MCF 10A (cell line): ENCODE measurements at regions not wholly inside any gene's neighbourhood (a gene's known extent, or its start where the extent isn't known, plus 50 kb on each side); places are given as distances from the start of the nearest gene placed in this dataset.
A peak's percentile ranks its signal among the peaks of the same experiment; 100 is the strongest.

Experiments
- BruUV-seq: library from RNA; stranded (reverse); fragments of 400-500 nt; replicated peaks from 2 replicates; lab custom pipeline; 2021; lab: Mats Ljungman, UMichigan
- CTCF ChIA-PET: fragments of 300-600 bp; sonication (Branson Sonifier 250); formaldehyde crosslinking; extraction: SDS; loops from one replicate; lab custom pipeline; 2021; ENCODE audit warnings: antibody characterized with exemption, inconsistent platforms; lab: Yijun Ruan, JAX
- POLR2A ChIA-PET: fragments of 300-600, 350-650 bp; sonication (Branson Sonifier 250); formaldehyde crosslinking; extraction: SDS; loops from one replicate; lab custom pipeline; 2020; ENCODE audit warnings: antibody characterized with exemption, inconsistent platforms; lab: Yijun Ruan, JAX
- DNase-seq: peaks from one replicate; pipeline ENCODE4 v3.0.0-alpha.2; 2018; ENCODE audit not compliant: unreplicated experiment
- H3K27ac Mint-ChIP-seq: one replicate; pipeline ENCODE4 v1.8.0; 2022; ENCODE audit warnings: mild to moderate bottlenecking, low read depth, mixed read lengths; ENCODE audit not compliant: unreplicated experiment
- H3K27me3 Mint-ChIP-seq: one replicate; pipeline ENCODE4 v1.8.0; 2022; ENCODE audit warnings: mixed read lengths; ENCODE audit not compliant: insufficient read depth, unreplicated experiment
- H3K36me3 Mint-ChIP-seq: one replicate; pipeline ENCODE4 v1.8.0; 2022; ENCODE audit warnings: mild to moderate bottlenecking, moderate library complexity, mixed read lengths; ENCODE audit not compliant: insufficient read depth, unreplicated experiment
- H3K4me1 Mint-ChIP-seq: one replicate; pipeline ENCODE4 v1.8.0; 2022; ENCODE audit warnings: mixed read lengths; ENCODE audit not compliant: insufficient read depth, unreplicated experiment
- H3K4me3 Mint-ChIP-seq: one replicate; pipeline ENCODE4 v1.8.0; 2022; ENCODE audit warnings: mild to moderate bottlenecking, moderate library complexity, mixed read lengths; ENCODE audit not compliant: unreplicated experiment
- H3K9me3 Mint-ChIP-seq: one replicate; pipeline ENCODE4 v1.8.0; 2022; ENCODE audit warnings: mixed read lengths; ENCODE audit not compliant: unreplicated experiment
- intact Hi-C: fragments of 100-400 bp; cut with micrococcal nuclease; formaldehyde crosslinking; loops from 2 replicates; pipeline ENCODE4 v1.14.1; 2022
- TF ChIP-seq, protein P1 (sequence below): fragments of 200-600 bp; IDR thresholded peaks from one replicate; pipeline ENCODE4 v1.8.0; 2022; ENCODE audit warnings: antibody characterized with exemption, mild to moderate bottlenecking; ENCODE audit not compliant: unreplicated experiment

GRCh38 chr5:120882038-120882775 is 418.1 kb downstream of the PRR16 start:
- H3K9me3 Mint-ChIP-seq: no peaks in the 10 kb centered on the region
- no peak overlapping the region for H3K4me3 Mint-ChIP-seq
- TF ChIP-seq, protein P1, sequence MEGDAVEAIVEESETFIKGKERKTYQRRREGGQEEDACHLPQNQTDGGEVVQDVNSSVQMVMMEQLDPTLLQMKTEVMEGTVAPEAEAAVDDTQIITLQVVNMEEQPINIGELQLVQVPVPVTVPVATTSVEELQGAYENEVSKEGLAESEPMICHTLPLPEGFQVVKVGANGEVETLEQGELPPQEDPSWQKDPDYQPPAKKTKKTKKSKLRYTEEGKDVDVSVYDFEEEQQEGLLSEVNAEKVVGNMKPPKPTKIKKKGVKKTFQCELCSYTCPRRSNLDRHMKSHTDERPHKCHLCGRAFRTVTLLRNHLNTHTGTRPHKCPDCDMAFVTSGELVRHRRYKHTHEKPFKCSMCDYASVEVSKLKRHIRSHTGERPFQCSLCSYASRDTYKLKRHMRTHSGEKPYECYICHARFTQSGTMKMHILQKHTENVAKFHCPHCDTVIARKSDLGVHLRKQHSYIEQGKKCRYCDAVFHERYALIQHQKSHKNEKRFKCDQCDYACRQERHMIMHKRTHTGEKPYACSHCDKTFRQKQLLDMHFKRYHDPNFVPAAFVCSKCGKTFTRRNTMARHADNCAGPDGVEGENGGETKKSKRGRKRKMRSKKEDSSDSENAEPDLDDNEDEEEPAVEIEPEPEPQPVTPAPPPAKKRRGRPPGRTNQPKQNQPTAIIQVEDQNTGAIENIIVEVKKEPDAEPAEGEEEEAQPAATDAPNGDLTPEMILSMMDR: no peak
- BruUV-seq: no TSS peak
- POLR2A ChIA-PET: no interaction called here
- H3K27ac Mint-ChIP-seq: no peak overlapping the region
- H3K27me3 Mint-ChIP-seq: no peaks in the 10 kb centered on the region
- no peaks in the 10 kb centered on the region for H3K36me3 Mint-ChIP-seq
- intact Hi-C loops: no loop called here
- H3K4me1 Mint-ChIP-seq: no peaks in the 10 kb centered on the region
- CTCF ChIA-PET: interaction anchor here (0.7 kb wide), 1 partner anchor 12 kb away, joined by 3 read pairs; no protein-coding TSS in a partner anchor
- no peak for DNase-seq

DNA sequence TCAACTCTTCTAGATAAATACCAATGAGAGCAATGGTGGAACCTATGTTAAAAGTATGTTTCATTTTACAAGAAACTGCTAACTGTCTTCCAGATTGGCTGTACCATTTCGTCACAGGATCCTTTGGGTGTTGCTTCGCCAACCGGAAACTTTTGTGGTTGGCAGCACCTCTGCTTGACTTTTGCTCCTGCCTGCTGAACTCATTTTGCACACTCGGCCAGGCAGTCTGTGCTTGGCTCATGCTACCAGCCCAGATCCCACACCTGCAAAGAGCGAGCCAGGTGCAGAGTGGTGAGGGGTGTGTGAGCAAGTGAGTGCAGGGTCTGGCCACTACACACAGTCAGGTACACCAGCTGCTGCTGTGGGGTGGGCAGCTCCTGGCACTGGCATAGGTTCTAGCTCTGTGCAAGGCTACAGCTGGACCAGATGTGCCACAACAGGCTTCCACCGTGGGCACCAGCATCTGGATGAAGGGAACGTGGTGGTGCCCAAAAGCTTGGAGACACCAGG is 422.3 kb downstream of the PRR16 start:
- BruUV-seq: no TSS peak
- H3K4me3 Mint-ChIP-seq: no peak overlapping the region
- intact Hi-C loops: no loop called here
- no peaks in the 10 kb centered on the region for H3K36me3 Mint-ChIP-seq
- CTCF ChIA-PET: interaction anchor here (0.5 to 0.7 kb wide), 4 partner anchors 16 to 1835 kb away, joined by 3 to 5 read pairs (median 4); no protein-coding TSS in a partner anchor
- H3K27ac Mint-ChIP-seq: no peak overlapping the region
- H3K4me1 Mint-ChIP-seq: no peaks in the 10 kb centered on the region
- no peaks in the 10 kb centered on the region for H3K9me3 Mint-ChIP-seq
- TF ChIP-seq, protein P1: no peak
- no peaks in the 10 kb centered on the region for H3K27me3 Mint-ChIP-seq
- no peak for DNase-seq
- POLR2A ChIA-PET: interaction anchor here (0.6 kb wide), 1 partner anchor 1064 kb away, joined by 3 read pairs; no protein-coding TSS in a partner anchor

- TF ChIP-seq, protein P1: no peak
- ChIA-PET POLR2A (no interaction called here), CTCF (interaction anchor here (0.6 kb wide), 4 partner anchors 8 to 682 kb away, joined by 3 to 7 read pairs (median 4); no protein-coding TSS in a partner anchor)
- no peak overlapping the region for H3K27ac Mint-ChIP-seq
- no peak overlapping the region for H3K4me3 Mint-ChIP-seq
- no peak for DNase-seq
- intact Hi-C loops: no loop called here
- no peaks in the 10 kb centered on the region for H3K9me3 Mint-ChIP-seq
- no peaks in the 10 kb centered on the region for H3K36me3 Mint-ChIP-seq
- no TSS peak for BruUV-seq
- H3K27me3 Mint-ChIP-seq: no peaks in the 10 kb centered on the region
- H3K4me1 Mint-ChIP-seq: no peaks in the 10 kb centered on the region
Measured at GRCh38 chr5:120895660-120896059, 431.6 kb downstream of the PRR16 start.

DNA sequence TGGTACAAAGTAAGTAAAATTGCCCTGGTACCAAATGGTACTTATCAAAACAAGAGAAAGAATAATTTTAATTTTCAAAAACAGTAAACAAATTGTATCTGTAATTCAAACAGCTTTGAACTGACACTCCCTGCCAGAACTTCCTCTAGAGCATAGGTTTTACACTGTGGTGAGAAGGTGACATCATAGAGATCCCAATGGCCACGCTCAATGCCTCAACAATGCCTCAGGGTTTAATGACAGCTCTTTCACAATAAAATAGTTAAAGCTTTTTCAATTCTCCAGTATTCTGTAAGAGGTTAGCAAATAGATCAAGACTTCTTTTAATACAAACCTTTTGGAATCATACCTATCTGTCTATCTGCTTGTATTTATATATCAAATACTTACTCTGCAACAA is 437.1 kb downstream of the PRR16 start:
- no peak overlapping the region for H3K27ac Mint-ChIP-seq
- H3K4me1 Mint-ChIP-seq: no peaks in the 10 kb centered on the region
- TF ChIP-seq, protein P1: no peak
- H3K36me3 Mint-ChIP-seq: no peaks in the 10 kb centered on the region
- BruUV-seq: no TSS peak
- POLR2A ChIA-PET: interaction anchor here (1.1 kb wide), 2 partner anchors 16 to 22 kb away, joined by 3 to 4 read pairs; no protein-coding TSS in a partner anchor
- CTCF ChIA-PET: interaction anchor here (0.8 to 1.9 kb wide), 3 partner anchors 10 to 171 kb away, joined by 3 to 5 read pairs (median 3); no protein-coding TSS in a partner anchor
- intact Hi-C loops: no loop called here
- H3K27me3 Mint-ChIP-seq: no peaks in the 10 kb centered on the region
- H3K4me3 Mint-ChIP-seq: no peak overlapping the region
- DNase-seq: peak; percentile 76
- H3K9me3 Mint-ChIP-seq: no peaks in the 10 kb centered on the region
